ENCODE measurements at regions not wholly inside any gene's neighbourhood (a gene's known extent, or its start where the extent isn't known, plus 50 kb on each side); places are given as distances from the start of the nearest gene placed in this dataset.
"Not testable (repeated sequence)": the region's sequence is repeated elsewhere in the genome, so short reads cannot be mapped to it uniquely, and the experiment has no call there.

GRCh38 chr7:76117306-76117991 lies 69.5 kb downstream of the MDH2 start:
- DNase-seq, result not testable (repeated sequence)

- peak; percentile 63 to 83 for DNase-seq
These were observed 70.5 kb downstream of the MDH2 start for GRCh38 chr7:76118253-76119036.

GRCh38 chr7:76121044-76121443 lies 73.1 kb downstream of the MDH2 start:
- no peak for DNase-seq

DNA sequence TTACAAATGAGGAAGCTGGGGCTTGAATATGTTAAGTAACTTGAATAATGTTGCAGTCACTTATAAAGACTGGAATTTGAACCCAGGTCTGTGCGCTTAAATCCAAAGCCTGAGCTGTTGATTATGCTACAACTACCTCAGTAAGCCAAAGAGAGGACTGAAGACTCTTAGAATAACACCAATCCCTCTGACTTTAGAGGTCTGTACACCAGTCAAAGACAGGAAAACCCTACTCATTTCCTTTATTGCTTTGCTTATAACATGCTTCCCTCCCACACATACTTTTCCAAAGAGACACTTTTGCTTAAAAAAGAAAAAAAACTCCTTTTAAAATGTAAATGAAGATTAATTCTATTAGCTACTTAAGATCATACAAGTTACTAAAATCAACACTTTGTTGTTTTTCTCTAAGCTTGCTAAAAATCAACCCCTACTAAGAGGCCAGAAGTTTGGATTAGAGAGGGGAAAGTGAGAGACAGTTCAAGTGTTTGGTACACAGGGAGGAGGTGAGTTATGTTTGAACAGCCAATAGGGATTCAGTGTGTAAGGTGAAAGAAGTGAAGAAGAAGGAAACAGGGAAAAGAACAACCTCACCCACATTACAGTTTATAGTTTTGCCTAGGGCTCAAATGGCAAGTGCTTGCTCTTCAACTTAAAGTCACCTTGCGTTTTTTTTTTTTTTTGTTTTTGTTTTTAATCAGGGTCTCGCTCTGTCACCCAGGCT lies 74.8 kb downstream of the MDH2 start:
- no peak for DNase-seq

DNA sequence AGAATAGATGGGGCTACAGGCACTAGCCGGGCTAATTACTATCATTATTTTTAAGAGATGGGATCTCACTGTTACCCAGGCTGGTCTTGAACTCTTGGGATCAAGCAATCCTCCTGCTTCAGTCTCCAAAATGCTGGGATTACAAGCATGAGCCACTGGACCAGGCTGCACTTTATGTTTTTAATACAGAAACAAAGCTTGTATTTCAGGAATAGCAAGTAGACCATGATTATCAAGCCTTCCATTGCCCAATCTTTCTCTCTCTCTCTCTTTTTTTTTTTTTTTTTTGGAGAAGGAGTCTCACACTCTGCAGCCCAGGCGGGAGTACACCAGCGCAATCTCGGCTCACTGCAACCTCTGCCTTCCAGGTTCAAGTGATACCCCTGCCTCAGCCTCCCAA lies 75.4 kb downstream of the MDH2 start:
- DNase-seq, result no peak

DNA sequence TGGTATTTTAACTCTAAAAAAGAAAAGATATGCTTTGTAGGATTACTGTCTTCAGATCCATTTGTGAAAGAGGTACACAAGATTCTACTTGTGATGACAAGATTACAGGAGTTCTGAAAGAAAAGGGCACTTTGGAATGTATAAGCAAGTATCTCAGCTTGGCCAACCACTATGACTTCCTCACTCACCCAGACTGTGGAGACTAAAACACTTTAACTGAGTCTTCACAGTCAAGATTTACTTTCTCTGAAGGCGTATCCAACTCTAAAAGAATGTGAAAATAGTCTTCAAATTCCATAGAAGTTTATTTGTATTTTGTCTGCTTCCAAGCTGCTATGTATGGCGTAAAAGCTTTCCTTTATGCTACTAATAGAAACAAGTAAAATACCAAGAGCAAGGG lies 76.1 kb upstream of the SRRM3 start:
- DNase-seq, result no peak

GRCh38 chr7:76126632-76127031 lies 75.1 kb upstream of the SRRM3 start:
- DNase-seq, result no peak

DNA sequence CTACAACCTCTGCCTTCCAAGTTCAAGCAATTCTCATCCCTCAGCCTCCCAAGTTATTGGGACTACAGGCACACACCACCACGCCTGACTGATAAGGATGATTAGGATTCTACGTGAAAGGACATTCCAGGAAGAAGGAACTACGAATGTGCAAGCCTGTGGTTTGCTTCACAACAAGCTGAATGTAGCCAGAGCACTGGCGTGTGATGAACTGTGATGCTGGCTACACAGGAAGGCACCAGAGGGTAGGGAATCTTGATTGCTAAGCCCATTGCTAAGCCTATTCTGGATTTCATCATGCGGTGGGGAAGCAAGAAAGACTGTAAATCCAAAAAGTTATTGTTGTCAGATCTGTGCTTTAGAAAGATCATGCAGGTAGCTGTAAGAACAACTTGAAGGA lies 72.3 kb upstream of the SRRM3 start:
- DNase-seq, result no peak

GRCh38 chr7:76129836-76130235 lies 71.9 kb upstream of the SRRM3 start:
- no peak for DNase-seq

DNA sequence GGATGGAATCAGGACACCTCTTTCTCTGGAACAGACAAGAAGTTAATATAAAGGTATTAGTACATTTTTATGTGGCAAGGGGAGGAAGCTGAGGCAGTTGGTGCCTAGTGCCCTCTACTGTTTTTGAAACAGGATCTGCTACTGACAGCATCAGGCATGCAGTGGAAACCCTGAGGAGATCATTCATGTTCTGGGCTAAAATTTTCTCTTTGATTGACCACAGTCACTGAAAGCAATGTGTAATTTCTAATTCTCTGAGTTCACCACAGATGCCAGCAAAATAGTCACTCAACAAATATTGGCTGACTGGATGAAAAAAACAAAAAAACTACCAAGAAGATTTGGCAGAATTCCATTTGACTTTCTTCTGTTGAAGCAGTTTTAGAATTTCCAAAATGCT lies 71.0 kb upstream of the SRRM3 start:
- not testable (repeated sequence) for DNase-seq

- not testable (repeated sequence) for DNase-seq
These were observed 69.8 kb upstream of the SRRM3 start for GRCh38 chr7:76131887-76132286.

DNA sequence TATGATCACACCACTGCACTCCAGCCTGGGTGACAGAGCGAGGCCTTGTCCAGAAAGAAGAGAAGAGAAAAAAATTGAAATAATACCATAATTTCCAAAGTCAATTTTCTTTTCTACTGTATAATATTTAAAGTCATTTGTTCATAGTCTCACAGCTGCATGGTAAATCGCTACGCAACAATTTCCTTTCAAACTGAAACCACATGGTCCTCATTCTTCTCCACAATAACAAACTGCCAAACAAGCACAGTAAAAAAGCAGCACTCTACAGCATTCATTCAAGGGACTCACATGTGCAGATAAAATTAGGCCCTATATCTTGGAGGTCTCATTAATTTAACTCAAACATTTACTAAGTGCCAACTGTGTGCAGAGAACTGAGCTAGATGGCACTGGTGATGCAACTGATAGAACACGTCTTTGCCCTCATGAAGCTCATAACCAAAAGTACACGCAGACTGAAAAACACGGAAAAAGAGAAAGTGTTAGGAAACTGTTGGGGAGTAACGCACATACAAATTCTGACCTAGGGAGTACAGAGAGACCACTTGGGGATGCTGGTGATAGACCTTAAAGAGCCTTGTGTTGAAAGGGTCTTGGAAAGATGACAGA lies 68.4 kb upstream of the SRRM3 start:
- DNase-seq, result no peak

- no peak for DNase-seq
These were observed 67.9 kb upstream of the SRRM3 start for GRCh38 chr7:76133839-76134238.

- DNase-seq, result not testable (repeated sequence)
These were observed 66.4 kb upstream of the SRRM3 start for GRCh38 chr7:76135263-76135662.

GRCh38 chr7:76138577-76139313 lies 63.0 kb upstream of the SRRM3 start:
- not testable (repeated sequence) for DNase-seq

DNA sequence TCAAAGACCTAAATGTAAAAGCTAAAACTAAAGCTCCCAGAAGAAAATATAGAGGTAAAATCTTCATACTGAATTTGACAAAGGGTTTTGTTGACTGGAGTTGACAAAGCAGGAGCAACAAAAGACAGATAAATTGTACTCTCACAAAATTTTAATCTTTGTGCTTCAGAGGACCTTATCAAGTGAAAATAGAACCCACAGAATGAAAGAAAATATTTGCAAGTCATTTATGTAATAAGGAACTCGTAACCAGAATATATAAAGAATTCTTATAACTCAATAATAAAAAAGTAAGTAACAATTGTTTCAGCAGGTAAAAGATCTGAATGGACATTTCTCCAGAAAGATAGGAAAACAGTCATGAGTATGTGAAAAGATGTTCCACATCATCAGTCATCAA lies 62.0 kb upstream of the SRRM3 start:
- DNase-seq, result no peak

GRCh38 chr7:76140259-76140658 lies 61.4 kb upstream of the SRRM3 start:
- not testable (repeated sequence) for DNase-seq

- DNase-seq, result no peak
These were observed 58.8 kb upstream of the SRRM3 start for GRCh38 chr7:76142861-76143260.

- DNase-seq, result not testable (repeated sequence)
These were observed 56.9 kb upstream of the SRRM3 start for GRCh38 chr7:76144664-76145270.

GRCh38 chr7:76146374-76146773 lies 55.3 kb upstream of the SRRM3 start:
- no peak for DNase-seq

- DNase-seq, result not testable (repeated sequence)
These were observed 52.7 kb upstream of the SRRM3 start for GRCh38 chr7:76148947-76149346.

Data from NCI-H1930 (cell line).